Bronchial epithelial cell (primary cell): ENCODE measurements at regions not wholly inside any gene's neighbourhood (a gene's known extent, or its start where the extent isn't known, plus 50 kb on each side); places are given as distances from the start of the nearest gene placed in this dataset.
"Not testable (repeated sequence)": the region's sequence is repeated elsewhere in the genome, so short reads cannot be mapped to it uniquely, and the experiment has no call there.

Experiments
- DNase-seq: peaks from one replicate; pipeline ENCODE4 v3.0.0-alpha.2; 2010; ENCODE audit warnings: low read depth
- FAIRE-seq: peaks from 2 replicates; lab custom pipeline; 2011; peaks lifted over from hg19 to GRCh38; lab: Jason Lieb, UNC
- H3K27me3 ChIP-seq: 2 replicates; pipeline ENCODE4 v1.5.1; 2011; ENCODE audit warnings: low read length; ENCODE audit not compliant: control insufficient read depth, insufficient read depth
- H3K36me3 ChIP-seq: 2 replicates; pipeline ENCODE4 v1.5.1; 2011; ENCODE audit warnings: low read length; ENCODE audit not compliant: control insufficient read depth, insufficient read depth
- H3K4me3 ChIP-seq: 2 replicates; pipeline ENCODE4 v1.5.1; 2011; ENCODE audit warnings: mild to moderate bottlenecking, low read depth, low read length, control low read depth
- TF ChIP-seq, protein P1 (sequence below): IDR thresholded peaks from 2 replicates; pipeline ENCODE4 v1.5.1; 2011; ENCODE audit warnings: mild to moderate bottlenecking, moderate library complexity, low read length, control low read depth, inconsistent platforms; ENCODE audit not compliant: insufficient read depth, severe bottlenecking

- no peaks in the 10 kb centered on the region for H3K27me3 ChIP-seq
These were observed 341.2 kb downstream of the TECRL start for GRCh38 chr4:64068096-64068495.

GRCh38 chr4:64062991-64063390 lies 346.3 kb downstream of the TECRL start:
- Histone ChIP-seq H3K4me3 (no peak overlapping the region), H3K36me3 (no peaks in the 10 kb centered on the region), H3K27me3 (no peaks in the 10 kb centered on the region)
- TF ChIP-seq, protein P1, sequence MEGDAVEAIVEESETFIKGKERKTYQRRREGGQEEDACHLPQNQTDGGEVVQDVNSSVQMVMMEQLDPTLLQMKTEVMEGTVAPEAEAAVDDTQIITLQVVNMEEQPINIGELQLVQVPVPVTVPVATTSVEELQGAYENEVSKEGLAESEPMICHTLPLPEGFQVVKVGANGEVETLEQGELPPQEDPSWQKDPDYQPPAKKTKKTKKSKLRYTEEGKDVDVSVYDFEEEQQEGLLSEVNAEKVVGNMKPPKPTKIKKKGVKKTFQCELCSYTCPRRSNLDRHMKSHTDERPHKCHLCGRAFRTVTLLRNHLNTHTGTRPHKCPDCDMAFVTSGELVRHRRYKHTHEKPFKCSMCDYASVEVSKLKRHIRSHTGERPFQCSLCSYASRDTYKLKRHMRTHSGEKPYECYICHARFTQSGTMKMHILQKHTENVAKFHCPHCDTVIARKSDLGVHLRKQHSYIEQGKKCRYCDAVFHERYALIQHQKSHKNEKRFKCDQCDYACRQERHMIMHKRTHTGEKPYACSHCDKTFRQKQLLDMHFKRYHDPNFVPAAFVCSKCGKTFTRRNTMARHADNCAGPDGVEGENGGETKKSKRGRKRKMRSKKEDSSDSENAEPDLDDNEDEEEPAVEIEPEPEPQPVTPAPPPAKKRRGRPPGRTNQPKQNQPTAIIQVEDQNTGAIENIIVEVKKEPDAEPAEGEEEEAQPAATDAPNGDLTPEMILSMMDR, result no peak
- no peak for FAIRE-seq
- no peak for DNase-seq

More at GRCh38 chr4:64068096-64068495, 341.2 kb downstream of the TECRL start:
- no peak for DNase-seq
- Histone ChIP-seq H3K4me3 (no peak overlapping the region), H3K36me3 (no peaks in the 10 kb centered on the region)
- FAIRE-seq, result no peak
- TF ChIP-seq, protein P1, result no peak

- not testable (repeated sequence) for DNase-seq, H3K27me3 ChIP-seq, H3K36me3 ChIP-seq, H3K4me3 ChIP-seq, FAIRE-seq
These were observed 372.2 kb downstream of the TECRL start for GRCh38 chr4:64037033-64037432.

DNA sequence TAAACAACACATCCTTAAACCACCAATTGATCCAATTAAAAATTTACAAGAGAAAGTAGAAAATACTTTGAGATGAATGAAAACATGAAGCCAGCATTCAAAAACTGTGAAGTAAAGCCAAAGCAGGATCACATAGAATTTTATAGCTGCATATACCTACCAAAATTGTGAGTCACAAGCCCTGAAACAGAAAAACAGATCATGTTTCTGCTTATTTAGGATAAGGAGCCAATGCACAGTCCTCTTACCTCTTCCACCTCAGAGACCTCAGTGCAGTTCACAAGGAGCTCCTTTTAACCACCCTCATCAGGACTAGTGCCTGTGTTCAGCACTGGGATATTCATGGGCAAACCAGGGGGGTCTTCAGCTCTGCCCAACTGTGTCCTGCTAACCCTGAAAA lies 386.7 kb downstream of the TECRL start:
- FAIRE-seq, result no peak
- H3K36me3 ChIP-seq, result no peaks in the 10 kb centered on the region
- no peak overlapping the region for H3K4me3 ChIP-seq
- TF ChIP-seq, protein P1, result no peak
- H3K27me3 ChIP-seq, result no peaks in the 10 kb centered on the region
- no peak for DNase-seq

- TF ChIP-seq, protein P1, result no peak
- FAIRE-seq (no peak), DNase-seq (no peak)
- Histone ChIP-seq H3K4me3 (no peak overlapping the region), H3K27me3 (no peaks in the 10 kb centered on the region), H3K36me3 (no peaks in the 10 kb centered on the region)
These were observed 392.4 kb downstream of the TECRL start for GRCh38 chr4:64016893-64017292.

DNA sequence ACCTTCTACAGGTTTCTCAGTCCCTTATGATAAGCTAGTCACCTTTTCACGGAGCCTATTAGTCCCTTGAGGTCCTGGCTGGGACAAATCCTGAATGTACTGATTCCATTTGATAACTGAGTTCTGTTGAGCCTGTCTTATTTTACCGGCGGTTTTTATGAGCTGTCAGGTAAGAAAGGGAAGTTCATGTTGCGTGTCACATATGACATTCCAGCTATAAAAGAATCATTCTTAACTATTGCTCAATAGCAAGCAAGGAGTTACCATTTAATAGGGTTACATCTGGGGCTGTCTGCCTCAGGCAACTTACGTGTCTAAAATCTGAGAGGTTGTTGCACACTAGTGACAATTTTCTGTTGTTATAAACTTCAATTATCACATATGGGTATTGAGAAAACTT lies 394.6 kb downstream of the TECRL start:
- Histone ChIP-seq H3K4me3 (no peak overlapping the region), H3K36me3 (no peaks in the 10 kb centered on the region), H3K27me3 (no peaks in the 10 kb centered on the region)
- no peak for DNase-seq
- no peak for FAIRE-seq
- TF ChIP-seq, protein P1, result no peak
